GM19438 (cell line): ENCODE measurements at regions not wholly inside any gene's neighbourhood (a gene's known extent, or its start where the extent isn't known, plus 50 kb on each side); places are given as distances from the start of the nearest gene placed in this dataset.
"Not testable (repeated sequence)": the region's sequence is repeated elsewhere in the genome, so short reads cannot be mapped to it uniquely, and the experiment has no call there.

Source experiments
- ATAC-seq: cut with Tn5 transposase; IDR thresholded peaks from one replicate; pipeline ENCODE4 v1.9.1; 2021; ENCODE audit warnings: low read depth; ENCODE audit not compliant: unreplicated experiment

DNA sequence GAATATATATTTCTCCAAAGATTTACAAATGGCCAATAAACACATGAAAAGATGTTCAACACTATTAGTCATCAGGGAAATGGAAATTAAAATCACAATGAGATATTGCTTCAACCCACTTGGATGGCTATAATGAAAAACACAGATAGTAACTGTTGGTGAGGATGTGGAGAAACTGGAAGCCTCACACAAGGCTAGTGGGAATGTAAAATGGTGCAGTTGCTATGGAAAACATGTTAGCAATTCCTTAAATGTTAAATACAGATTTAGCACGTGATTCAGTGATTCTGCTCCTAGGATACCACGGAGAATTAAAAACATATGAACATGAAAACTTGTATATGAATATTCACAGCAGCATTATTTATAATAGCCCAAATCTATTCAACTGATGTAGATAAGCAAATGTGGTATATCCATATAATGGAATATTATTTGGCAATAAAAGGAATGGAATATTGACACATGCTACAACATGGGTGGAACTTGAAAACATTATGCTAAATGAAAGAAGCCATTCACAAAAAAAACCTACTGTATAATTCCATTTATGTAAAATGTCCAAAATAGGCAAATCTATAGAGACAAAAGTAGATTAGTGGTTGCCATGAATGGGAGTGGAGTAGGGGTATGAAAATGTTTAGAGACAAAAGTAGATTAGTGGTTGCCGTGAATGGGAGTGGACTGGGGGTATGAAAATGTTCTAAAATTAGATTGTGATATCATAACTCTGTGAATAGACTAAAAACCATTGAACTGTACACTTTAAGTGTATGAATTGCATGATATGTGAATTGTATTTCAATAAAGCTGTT is 227.1 kb upstream of the DDHD1 start:
- ATAC-seq: no peak

DNA sequence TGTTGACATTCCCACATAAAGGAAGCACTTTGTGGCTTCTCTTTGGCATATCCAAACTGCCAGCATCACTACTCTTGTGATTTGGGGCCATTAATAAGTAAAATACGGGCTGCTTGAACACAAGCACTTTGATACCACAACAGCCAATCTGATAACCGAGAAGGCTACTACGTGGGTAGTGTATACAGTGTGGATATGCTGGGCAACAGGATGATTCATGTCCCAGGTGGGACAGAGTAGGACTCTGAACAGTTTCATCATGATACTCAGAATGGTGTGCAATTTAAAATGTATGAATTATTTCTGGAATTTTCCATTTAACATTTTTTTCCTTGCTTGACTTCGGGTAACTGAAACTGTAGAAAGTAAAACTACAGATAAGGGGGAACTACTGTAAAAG is 225.0 kb upstream of the DDHD1 start:
- ATAC-seq: no peak

DNA sequence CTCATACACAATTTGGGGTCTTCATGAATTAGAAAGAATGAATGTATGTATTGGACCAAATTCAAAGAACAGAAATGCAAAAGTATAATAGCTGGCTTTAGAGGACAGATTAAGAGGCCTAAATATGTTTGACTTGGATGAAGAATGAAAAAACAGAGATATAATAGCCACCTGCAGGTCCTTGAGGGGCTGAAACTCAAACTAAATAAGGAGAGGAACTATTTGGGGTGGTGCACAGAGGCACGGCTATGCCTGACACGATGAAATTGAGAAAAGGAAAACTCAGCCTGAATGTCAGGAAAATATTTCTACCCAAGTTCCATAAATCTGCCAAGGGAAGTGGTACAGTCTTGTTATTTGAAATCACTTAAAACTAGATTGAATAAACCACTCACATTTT is 222.9 kb upstream of the DDHD1 start:
- ATAC-seq: no peak

DNA sequence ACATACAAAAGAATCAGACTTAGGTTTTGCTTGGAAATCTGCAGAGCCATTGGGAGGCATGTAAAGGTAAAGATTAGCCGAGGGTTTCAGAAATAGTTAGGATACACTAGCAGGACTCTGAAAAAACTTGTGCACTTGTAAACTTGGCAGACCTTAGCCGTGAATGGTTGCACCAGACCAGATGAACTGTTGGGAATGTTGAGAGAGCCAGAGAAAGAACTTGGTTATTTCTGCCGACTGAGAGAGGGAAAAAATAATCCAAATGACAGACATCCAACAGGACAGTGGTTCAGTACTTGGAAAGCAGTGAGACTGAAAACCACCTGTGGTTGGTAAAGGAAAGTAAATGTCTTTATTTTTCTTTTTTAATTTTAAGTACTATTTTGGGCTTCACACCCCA is 222.5 kb upstream of the DDHD1 start:
- ATAC-seq: no peak

DNA sequence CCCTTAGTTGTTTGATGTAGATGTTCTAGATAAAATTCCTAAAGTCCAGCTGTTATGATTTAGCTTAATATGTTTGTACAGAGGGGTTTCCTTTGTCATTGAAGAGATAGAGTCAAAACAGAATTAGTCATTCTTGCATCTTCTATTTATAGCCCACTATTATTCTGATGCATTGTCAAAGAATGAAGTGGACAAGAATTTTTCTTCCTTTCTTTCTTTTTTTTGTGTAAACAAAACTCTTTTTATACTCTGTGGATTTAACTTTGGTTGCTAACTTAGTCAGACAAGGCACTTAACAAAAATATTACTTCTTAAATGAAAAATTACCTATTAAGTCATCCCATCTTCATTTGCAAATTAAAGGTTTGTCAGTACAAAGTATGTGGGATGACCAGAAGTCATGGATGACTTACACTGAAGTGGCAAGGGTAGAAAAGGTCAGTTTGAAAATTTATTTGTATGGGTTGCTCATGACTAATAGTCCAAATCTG is 215.6 kb upstream of the DDHD1 start:
- no peak for ATAC-seq

DNA sequence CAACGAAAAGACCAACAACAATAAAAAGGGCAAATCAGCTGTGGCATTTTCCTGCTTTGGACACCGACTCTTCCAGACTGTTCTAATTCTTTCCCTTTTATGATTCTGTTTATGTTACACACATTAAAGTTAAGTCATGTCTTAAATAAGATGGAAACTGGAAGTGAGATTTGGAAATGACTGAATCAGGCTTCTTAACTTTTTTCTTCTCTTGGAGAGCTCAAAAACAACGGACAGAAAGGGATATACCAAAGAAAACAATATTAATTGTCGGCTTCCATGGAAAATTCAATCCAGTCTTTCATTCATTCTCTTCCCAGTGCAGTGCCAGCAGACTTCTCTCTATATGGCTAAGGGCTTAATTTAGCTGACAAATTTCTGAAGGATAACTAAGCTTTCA is 214.9 kb upstream of the DDHD1 start:
- no peak for ATAC-seq

DNA sequence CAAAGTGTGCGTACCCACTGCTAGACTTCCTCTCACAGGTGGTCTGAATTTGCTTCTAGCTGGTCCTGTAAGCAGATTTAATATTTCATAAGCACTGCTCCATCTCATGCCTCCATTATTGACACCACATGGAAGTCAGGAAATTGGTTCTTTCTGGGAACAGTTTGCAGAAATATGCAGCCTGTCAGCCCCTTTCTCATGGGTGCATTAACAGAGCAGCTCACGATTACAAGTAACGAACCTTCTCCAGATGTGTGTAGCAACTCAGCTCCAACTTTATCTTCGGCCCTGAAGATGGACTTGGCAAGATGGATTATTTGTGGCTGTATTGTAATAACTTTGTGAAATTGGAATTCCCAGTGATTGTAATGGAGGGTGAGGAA is 214.5 kb upstream of the DDHD1 start:
- ATAC-seq: no peak

DNA sequence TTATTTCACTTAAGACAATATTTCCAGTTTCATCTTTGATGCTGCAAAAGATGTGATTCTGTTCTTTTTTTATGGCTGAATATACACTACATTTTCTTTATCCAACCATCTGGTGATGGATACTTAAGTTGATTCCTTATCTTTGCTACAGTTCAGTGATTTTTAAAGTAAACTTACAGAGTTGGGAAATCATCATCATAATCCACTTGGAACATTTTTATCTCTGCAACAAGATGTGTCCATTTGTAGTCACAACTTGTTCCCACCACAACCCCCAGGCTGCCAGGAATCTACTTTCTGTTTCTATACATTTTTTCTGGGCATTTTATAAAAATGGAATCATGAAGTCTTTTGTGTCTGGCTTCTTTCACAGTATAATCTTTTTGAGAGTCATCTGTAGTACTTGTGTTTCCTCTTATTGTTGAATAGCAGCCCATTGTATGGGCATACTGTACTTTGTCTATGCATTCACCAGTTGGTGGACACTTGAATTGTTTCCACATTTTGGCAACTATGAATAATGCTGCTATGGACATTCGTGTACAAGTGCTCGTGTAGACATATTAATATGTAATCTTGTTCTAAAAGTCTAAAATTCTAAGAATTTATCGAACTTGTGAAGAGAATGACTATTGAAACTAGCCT is 212.5 kb upstream of the DDHD1 start:
- ATAC-seq: no peak

DNA sequence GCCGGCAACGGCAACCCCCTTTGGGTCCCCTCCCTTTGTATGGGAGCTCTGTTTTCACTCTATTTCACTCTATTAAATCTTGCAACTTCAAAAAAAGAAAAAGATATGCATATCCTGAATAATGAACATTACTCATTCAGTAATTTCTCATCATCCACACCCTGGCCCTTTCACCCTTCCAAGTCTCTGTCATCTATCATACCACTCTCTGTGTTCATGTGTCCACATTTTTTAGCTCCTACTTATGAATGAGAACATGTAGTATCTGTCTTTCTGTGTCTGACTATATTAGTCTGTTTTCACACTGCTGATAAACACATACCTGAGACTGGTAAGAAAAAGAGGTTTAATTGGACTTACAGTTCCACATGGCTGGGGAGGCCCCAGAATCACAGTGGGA is 209.8 kb upstream of the DDHD1 start:
- ATAC-seq: not testable (repeated sequence)

DNA sequence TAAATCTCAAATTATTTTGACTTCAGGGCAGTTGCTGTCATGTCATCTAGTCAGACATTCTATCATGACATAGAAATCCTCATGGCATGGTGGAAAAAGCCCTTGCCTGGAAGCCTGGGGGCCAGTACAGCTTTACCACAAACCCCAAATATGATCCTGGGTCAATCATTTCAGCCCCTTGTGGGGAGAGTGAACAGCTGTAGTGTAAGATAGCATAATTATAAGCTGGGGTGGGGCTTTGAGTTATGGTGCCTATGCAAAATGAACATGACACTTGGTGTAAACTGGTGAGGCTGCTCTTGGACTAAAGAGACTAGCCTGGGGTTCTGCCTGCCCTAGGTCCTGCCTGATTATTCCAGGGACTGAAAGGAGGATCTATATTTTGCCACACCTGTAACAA is 207.7 kb upstream of the DDHD1 start:
- no peak for ATAC-seq

DNA sequence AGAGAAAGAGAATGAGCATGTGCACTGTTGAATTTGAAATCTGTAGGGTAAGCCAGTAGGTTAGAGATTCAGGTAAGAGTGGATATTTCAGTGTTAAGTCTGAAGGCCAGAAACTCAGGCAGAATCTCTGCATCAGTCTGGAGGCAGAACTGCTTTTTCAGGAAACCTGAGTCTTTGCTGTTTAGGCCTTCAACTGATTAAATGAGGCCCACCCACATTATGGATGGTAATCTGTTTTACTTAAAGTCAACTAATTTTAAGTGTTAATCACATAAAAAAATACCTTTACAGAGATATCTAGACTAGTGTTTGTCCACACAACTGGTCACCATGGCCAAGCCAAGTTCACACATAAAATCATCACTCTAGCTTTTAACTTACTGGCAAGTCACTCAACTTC is 205.0 kb upstream of the DDHD1 start:
- no peak for ATAC-seq

DNA sequence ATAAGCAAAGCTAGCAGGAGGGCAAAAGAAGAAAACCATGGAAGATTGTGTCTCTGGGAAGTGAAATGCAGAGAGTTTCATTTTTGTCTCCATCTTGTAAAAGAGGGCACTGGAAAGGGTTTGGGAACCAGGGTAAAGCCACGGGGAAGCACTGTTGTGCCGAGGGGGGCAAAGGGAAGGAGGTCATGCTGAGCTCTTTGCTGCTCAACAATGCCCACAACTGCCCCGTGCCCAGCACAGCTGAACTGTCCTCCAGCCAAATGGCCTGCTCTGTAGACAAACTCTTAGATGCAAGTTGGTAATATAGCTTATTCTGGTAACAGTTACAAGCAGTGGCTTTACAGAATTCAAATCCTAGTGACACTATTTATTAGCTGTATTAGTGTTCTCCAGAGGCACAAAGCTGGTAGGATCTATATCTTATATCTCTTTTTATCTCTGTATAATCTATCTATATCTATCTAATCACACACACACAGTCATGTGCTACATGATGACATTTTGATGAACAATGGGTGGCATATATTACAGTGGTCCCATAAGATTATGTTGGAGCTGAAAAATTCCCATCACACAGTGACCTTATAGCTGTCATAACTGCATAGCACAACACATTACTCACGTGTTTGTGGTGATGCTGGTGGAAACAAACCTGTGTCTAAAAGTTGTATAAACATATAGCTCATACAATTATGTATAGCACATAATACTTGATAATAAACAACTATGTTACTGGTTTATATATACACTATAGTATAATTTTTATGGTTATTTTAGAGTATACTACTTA is 203.4 kb upstream of the DDHD1 start:
- ATAC-seq: no peak

DNA sequence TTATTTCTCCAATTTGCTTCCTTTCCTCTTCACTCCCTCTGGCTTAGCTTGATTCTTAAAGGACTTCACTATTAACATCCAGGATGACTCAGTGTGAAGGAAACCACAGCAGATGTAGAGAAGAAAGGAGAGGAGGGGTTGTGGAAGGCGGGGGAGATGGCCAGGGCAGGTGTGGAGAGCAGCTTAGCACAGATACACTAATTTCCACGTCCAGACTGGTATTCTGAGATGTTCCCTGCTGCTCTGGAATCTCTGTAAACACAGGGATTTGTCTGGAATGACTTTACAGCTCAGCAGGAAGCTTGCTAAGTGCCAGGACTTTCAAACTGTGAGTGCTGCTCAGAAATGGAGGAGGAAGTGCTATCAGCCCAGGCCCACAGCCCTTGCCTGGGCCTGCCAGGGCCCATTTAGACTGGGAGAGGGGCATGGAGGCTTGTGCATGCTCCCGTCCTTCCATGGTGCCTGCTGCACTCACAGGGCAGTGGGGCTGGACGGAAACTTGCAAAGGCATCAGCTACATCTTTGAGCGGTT is 202.5 kb upstream of the DDHD1 start:
- no peak for ATAC-seq

DNA sequence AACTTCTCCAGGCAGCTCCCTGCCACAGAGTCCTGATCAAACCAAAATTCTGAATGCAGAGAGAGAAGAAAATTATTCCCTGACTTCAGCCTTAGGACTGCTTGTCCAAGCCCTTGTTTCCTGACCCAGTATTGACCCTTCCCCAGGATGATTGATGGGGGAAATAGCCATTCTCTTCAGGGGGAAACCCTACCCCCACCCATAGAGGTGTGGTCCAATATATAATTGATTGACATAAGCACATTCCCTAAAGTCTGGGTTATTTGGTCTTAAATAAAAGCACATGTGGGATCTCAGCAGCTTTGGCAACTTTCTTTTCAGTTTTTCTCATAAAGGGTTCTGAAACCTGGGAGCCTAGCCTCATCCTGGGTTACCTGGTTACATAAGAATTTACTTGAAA is 201.2 kb upstream of the DDHD1 start:
- ATAC-seq: no peak

DNA sequence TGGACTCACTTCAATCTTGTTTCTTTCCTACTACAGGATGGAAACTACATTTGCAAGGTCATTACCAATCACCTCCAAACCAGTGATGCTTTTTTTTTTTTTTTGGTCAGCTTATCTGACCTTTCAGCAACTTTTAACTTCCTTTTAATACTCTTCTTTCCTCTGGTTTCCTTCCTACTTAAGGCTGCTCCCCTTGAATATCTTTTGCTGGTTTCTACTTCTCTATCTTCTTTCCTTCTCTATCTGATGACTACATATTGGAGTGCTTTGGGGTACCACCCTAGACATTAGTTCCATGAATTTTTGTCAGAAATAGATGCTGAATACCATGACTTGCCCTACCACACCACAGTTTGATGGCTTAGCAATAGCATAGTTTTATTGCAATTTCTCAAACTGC is 197.7 kb upstream of the DDHD1 start:
- no peak for ATAC-seq

DNA sequence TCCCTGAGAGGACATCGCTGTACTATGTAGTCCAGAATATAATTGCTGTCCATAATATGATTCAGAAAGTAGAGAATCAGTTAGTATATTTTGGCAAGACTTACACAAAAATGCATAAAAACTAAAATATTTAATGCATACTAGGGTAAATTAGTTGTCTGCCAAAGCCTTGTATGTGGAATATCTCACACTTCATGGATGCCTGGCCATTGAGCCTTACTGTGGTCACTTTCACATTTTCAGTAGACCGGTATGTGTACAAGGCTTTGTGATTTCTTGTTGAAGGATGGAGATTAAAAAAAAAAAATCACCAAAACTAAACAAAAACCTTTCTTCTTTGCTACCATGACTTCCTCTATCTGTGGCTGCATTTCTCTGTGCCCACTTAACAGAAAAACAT is 197.3 kb upstream of the DDHD1 start:
- ATAC-seq: no peak

DNA sequence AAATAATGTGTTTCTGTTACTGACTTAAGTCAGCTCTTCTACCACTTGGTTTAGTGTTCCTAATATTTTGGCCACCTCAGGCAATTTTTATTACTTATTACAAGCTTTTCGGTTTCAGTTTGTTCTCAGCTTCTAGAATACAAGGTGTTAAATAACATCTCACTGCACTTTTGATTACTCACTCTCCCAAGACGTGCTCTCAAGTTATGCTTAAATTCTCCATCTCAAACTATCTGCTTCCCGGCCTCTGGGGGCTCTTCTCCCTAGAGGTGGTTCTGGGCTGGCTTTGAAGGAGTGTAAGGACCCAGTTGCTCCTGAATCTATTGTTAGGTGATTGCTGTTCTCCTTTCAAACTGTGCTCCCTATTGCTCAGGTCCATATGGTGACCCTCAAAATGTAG is 193.9 kb upstream of the DDHD1 start:
- ATAC-seq: no peak

DNA sequence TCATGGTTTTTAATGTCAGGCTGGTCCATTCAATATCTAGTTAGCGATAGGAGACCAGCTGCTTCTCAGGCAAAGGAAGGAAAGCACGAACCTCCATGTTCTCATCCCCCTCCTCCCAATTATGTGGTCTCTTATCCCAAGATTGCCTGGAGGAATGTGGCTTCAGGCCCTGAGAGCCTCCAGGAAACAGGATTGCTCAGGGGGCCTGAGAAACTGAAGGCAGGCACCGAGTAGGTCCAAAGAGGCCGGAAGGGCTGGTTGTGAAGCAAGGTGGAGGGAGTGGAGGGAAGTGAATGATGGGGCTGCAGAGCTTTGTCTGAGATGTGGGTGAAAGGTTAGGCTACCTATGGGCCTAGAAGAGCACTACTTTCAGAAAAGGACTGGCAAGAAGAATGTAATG is 188.2 kb upstream of the DDHD1 start:
- ATAC-seq: no peak

DNA sequence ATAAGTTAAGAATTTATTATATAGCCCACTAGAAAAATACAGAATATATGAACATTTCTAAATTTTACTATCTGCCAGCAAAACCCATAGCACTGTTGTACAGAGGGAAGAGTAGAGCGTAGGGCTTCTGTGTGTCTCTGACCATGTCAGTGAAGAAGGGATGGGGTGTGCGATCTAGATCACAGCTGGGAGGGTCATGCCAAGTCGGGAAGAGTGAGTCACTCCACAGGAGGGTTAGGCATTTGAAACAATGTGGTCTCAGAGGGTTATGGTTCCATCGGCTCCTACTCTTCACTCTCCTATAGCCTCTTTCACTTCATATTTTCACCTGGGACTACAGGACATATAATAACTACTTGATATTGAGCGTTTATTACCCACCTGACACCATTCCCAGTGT is 185.1 kb upstream of the DDHD1 start:
- ATAC-seq: no peak

DNA sequence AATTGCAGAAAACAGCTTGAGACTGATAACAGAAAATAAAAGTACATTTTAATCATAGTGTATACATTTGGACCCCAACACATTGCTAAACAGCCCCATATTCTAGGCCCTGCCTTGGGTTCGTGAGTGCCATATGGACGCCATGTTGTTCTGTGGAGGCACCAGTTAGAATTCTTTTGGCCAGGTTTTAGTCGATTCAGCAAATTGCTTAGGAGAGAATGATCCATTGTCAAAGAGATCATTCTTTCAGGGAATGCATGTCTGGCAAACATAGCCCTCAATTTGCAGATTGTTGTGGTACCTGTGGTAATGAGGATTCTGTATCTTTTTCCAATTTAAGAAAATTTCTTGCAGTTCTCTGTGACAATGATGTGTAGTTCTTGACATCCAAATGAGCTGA is 183.6 kb upstream of the DDHD1 start:
- ATAC-seq: no peak

DNA sequence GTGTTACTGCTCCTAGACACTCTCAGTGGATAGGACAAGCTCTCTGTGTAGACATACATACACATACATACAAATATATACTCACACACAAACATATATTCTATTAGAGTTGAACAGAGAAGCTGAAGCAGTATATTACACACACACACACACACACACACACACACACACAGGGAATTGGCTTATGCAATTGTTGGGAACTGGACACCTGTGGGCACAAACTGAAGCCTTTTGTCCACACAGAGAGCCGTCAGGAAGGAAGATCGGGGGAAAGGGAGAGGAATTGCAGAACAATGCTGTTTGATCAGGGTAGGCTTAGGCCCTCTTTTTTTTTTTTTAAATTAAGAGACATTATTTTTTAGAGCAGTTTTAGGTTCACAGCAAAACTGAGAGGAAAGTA is 180.7 kb upstream of the DDHD1 start:
- no peak for ATAC-seq
